Astrocyte of the cerebellum (primary cell): ENCODE measurements at regions not wholly inside any gene's neighbourhood (a gene's known extent, or its start where the extent isn't known, plus 50 kb on each side); places are given as distances from the start of the nearest gene placed in this dataset.

Source experiments
- DNase-seq: peaks from one replicate; pipeline ENCODE4 v3.0.0-alpha.2; 2011; ENCODE audit warnings: low read depth
- H3K4me3 ChIP-seq: 2 replicates; pipeline ENCODE4 v1.5.1; 2011; ENCODE audit warnings: mild to moderate bottlenecking, low read depth, low read length, moderate library complexity
- in situ Hi-C: cut with HindIII; loops from 2 replicates; pipeline ENCODE4 v1.10.0; 2017; ENCODE audit warnings: low sequenced_read_pairs
- TF ChIP-seq, protein P1 (sequence below): IDR thresholded peaks from 2 replicates; pipeline ENCODE4 v1.5.1; 2012; ENCODE audit warnings: low read length, low read depth, moderate library complexity, mild to moderate bottlenecking; ENCODE audit errors: missing control alignments

DNA sequence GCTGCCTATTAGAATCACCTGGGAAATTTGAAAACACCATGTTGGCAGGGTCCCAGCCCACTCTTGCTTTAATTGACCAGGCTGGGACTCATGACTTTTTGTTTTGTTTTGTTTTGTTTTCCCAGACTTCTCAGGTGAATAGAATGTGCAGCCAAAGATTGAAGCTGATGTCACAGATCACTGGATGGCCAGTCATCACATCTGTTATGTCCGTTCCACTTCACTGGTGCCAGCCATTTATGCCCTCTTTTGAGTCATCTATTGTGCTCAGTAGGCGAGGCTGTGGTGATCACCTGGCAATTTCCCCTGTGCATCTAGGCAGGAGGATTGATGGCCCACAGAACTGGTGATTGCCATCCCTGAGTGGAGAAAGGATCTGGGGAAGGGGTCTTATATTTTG, 297.3 kb downstream of the INSC start:
- no peak overlapping the region for H3K4me3 ChIP-seq
- in situ Hi-C loops: no loop called here
- TF ChIP-seq, protein P1, sequence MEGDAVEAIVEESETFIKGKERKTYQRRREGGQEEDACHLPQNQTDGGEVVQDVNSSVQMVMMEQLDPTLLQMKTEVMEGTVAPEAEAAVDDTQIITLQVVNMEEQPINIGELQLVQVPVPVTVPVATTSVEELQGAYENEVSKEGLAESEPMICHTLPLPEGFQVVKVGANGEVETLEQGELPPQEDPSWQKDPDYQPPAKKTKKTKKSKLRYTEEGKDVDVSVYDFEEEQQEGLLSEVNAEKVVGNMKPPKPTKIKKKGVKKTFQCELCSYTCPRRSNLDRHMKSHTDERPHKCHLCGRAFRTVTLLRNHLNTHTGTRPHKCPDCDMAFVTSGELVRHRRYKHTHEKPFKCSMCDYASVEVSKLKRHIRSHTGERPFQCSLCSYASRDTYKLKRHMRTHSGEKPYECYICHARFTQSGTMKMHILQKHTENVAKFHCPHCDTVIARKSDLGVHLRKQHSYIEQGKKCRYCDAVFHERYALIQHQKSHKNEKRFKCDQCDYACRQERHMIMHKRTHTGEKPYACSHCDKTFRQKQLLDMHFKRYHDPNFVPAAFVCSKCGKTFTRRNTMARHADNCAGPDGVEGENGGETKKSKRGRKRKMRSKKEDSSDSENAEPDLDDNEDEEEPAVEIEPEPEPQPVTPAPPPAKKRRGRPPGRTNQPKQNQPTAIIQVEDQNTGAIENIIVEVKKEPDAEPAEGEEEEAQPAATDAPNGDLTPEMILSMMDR: no peak
- DNase-seq: no peak

DNA sequence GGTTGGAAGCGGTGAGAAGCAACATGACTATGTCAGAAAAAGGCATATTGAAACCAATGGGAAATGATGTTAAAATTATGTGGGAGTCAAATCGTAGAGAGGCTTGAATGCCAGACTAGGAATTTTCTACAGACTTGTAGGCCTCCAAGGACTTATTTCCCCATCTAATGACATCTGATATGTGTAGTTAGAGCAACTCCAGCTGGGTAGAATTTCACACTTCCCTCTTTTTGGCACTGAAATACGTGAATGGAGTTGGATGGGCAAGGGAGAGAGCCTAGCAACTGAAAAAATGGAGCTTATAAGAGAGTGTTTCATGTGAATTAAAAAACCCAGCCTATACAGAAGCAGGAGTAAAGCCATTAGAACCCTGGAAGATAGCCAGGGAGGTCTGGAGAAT, 304.2 kb downstream of the INSC start:
- in situ Hi-C loops: no loop called here
- TF ChIP-seq, protein P1: no peak

DNA sequence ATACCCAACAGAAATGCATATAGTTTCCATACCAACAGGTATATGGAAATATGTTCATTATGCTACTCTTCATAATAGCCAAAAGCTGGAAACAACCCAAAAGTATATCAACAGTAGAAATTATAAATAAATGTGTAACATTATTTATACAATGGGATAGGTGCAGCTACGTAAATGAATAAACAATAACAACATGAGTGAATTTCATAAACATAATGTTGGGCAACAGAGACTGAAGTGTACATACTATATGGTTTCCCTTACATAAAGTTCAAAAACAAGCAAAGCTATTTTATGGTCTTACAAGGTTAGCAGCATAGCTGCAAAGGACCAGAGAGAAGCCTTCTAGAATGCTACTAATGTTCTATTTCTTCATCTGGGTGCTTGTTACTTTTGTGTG, 305.0 kb downstream of the INSC start:
- TF ChIP-seq, protein P1: no peak

More for the DNA sequence above, 304.2 kb downstream of the INSC start:
- no peak overlapping the region for H3K4me3 ChIP-seq
- no peak for DNase-seq

DNA sequence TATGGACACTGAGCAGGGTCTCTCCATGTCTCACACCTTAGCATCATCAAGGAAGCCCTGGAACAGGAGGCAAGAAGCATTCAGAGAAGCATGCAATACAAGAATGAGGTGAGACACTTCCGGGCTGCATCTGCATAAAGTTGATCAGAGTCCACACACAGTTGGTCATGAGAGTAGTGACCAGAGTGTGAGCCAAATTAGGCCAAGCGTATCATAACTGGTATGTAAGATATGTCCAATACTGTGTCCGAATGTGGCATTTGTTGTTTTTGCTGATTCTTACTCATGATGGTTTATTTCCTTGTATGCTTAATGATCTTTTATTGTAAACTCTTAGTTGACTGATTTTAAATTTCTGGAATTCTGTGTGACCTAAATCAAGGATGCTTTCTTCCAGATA, 315.7 kb downstream of the INSC start:
- in situ Hi-C loops: no loop called here
- no peak overlapping the region for H3K4me3 ChIP-seq
- no peak for DNase-seq
- TF ChIP-seq, protein P1: no peak

More for the DNA sequence above, 305.0 kb downstream of the INSC start:
- in situ Hi-C loops: no loop called here
- no peak overlapping the region for H3K4me3 ChIP-seq
- DNase-seq: no peak

DNA sequence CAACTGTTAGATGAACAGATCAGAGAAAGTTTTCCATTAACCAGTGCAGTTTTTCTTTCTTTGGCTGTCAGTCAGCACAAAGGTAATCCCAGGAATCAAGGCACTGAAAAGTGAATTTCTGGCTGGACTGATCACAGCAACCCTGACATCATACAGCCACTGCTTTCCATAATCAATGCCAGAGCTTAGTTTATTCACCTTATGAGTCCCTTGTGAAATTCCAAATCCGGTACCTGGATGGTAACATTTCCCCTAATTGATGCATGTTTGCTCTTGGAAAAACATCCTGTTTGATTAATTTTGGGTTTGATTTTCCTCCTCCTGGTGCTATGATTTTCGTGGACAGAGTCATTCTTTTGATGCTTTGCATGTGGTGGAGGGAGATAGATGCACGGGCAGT, 319.8 kb downstream of the INSC start:
- no peak for DNase-seq
- no peak overlapping the region for H3K4me3 ChIP-seq
- TF ChIP-seq, protein P1: no peak
- in situ Hi-C loops: no loop called here

DNA sequence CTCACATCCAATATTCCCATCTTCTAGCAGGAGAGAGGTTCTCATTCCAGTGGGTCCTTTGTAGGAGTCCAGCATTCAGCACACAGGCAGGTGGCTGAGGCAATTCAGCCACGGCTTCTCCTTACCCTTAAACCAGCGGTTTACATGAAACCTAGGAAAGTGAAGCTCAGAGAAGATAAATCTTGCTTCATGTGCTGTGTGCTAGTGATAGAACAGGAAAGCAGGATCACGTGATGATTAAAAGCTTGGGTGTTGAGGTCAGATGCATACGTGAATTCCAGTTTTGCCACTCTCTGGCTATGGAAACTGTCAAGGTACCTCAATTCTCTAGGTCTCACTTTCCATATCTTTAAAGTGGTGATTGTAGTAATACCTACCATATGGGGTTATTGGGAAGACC, 331.6 kb downstream of the INSC start:
- TF ChIP-seq, protein P1: no peak
- in situ Hi-C loops: no loop called here
- no peak for DNase-seq
- no peak overlapping the region for H3K4me3 ChIP-seq

DNA sequence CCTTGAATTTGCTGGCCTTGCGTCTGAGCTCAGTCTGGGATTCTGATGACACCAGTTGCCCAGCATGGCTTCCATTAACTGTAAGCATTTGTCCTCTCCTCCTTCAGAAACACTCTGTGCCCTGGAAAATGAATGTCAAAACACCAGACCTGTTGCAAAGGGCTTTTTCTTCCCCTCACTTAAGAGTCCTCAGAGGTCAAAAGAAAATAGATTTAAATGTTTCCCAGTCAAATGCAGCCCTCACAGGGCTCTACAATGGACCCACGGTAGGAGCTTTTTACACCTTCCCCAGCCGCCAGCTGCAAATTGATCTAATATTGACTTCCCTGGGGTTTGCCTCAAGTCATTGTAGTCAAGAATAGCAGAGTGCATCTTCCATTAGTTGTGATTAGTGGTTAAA, 332.2 kb downstream of the INSC start:
- H3K4me3 ChIP-seq: no peak overlapping the region
- DNase-seq: no peak
- in situ Hi-C loops: no loop called here
- TF ChIP-seq, protein P1: no peak
